Endothelial cell of umbilical vein (primary cell): ENCODE measurements at regions not wholly inside any gene's neighbourhood (a gene's known extent, or its start where the extent isn't known, plus 50 kb on each side); places are given as distances from the start of the nearest gene placed in this dataset.

Source experiments
- CTCF ChIP-seq, 2 donors: IDR thresholded peaks; 1 replicate in 1 of 2; 2 replicates in 1 of 2; pipeline ENCODE4 v1.5.1; 2011; ENCODE audit warnings: low read length in 2 of 2, mild to moderate bottlenecking in 2 of 2, moderate library complexity in 2 of 2, control low read depth in 1 of 2, inconsistent platforms in 1 of 2, low read depth in 1 of 2; ENCODE audit not compliant: insufficient read depth in 1 of 2; ENCODE audit errors: extremely low read depth in 1 of 2
- POLR2A ChIP-seq: IDR thresholded peaks from 2 replicates; pipeline ENCODE4 v1.6.1; 2012; ENCODE audit warnings: low read depth, mild to moderate bottlenecking, control low read depth, low read length

- TF ChIP-seq CTCF (IDR thresholded peaks at IDR 0.05; ENCODE audit: extremely low read depth in 1 of 2, insufficient read depth in 1 of 2, low read depth in 1 of 2, low read length in 2 of 2): no peak
- no peak for TF ChIP-seq POLR2A
These were observed 1408.7 kb upstream of the GOT2 start for GRCh38 chr16:60142619-60143347.
